Kidney epithelial cell (primary cell): ENCODE measurements at regions not wholly inside any gene's neighbourhood (a gene's known extent, or its start where the extent isn't known, plus 50 kb on each side); places are given as distances from the start of the nearest gene placed in this dataset.

Experiments used
- DNase-seq: peaks from one replicate; pipeline ENCODE4 v3.0.0-alpha.2; 2010; ENCODE audit warnings: low read depth
- H3K27me3 ChIP-seq: 2 replicates; pipeline ENCODE4 v1.6.0; 2011; ENCODE audit warnings: low read length; ENCODE audit not compliant: control insufficient read depth, insufficient read depth
- H3K36me3 ChIP-seq: 2 replicates; pipeline ENCODE4 v1.5.1; 2011; ENCODE audit warnings: low read length; ENCODE audit not compliant: control insufficient read depth, insufficient read depth
- H3K4me3 ChIP-seq: 2 replicates; pipeline ENCODE4 v1.5.1; 2011; ENCODE audit warnings: low read depth, mild to moderate bottlenecking, control low read depth, low read length
- CTCF ChIP-seq: IDR thresholded peaks from 2 replicates; pipeline ENCODE4 v1.5.1; 2011; ENCODE audit warnings: mild to moderate bottlenecking, moderate library complexity, low read length, control low read depth, inconsistent platforms; ENCODE audit not compliant: insufficient read depth, poor library complexity, severe bottlenecking

DNA sequence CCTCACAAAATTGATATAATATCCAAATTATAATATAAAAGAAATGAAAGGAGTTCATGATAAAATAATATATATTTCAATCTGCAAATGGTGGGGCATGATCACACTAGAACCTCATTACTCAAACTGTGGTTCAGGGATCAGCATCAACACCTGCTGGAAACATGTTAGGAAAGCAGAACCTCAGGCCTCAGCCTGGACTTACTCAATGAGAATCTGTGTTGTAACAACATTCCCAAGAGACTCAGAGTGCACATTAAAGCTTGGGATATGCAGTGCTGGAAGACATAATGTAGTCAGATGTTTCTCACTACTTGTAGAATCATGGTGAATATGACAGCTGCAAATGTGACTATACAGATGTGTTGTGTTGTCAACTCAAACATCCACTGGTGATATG is 81.7 kb upstream of the ITPRID1 start:
- H3K4me3 ChIP-seq: no peak overlapping the region
- H3K27me3 ChIP-seq: no peaks in the 10 kb centered on the region
- TF ChIP-seq CTCF: no peak
- no peak for DNase-seq
- no peaks in the 10 kb centered on the region for H3K36me3 ChIP-seq

DNA sequence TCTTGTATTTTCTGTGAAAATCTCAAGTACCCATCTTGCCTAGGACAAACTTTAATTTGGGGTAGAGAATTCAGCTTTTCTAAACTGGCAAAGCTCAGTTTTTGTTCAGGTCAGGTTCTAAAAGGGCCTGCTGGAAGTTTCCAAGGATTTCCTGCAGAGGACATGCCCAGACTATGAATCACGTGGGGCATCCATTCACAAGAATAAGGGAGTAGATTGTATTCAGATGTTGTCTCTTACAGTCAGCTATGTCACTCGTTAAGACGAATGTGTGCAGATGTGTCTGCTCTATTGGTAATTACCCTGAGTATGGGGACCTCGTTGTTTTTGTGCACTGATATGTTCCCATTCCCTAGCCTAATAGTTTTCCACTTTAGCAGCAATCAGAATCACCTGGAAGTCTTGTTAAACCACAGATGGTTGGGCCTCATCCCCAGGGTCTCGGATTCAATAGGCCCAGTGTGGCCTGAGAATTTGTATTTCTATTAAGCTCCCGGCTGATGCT is 81.0 kb upstream of the ITPRID1 start:
- DNase-seq: peak; percentile 53
- Histone ChIP-seq H3K4me3 (no peak overlapping the region), H3K27me3 (no peaks in the 10 kb centered on the region), H3K36me3 (no peaks in the 10 kb centered on the region)
- TF ChIP-seq CTCF: no peak

- Histone ChIP-seq H3K4me3 (no peak overlapping the region), H3K27me3 (no peaks in the 10 kb centered on the region), H3K36me3 (no peaks in the 10 kb centered on the region)
- no peak for DNase-seq
- TF ChIP-seq CTCF: no peak
These were observed 76.5 kb upstream of the ITPRID1 start for GRCh38 chr7:31437250-31437865.

GRCh38 chr7:31439165-31439564 is 74.7 kb upstream of the ITPRID1 start:
- Histone ChIP-seq H3K4me3 (no peak overlapping the region), H3K36me3 (no peaks in the 10 kb centered on the region), H3K27me3 (no peaks in the 10 kb centered on the region)
- no peak for DNase-seq
- no peak for TF ChIP-seq CTCF

DNA sequence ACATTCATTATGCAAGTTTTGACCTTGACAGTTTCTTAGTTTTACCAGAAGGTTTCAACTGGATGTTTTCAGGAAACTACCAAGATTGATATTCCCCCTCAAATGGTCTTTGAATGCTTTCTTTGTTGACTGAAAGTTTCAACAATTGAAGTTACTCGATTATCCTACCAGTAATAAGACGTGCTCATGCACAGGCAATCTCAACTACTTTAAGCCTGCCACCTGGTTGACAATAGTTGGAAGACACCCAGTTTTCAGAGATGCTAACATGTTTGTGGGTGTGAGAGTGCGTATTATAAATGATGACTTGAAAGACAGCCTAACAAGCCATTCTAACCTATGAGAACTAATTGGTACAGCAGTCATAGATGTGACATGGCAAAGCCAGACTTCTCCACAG is 73.4 kb upstream of the ITPRID1 start:
- H3K27me3 ChIP-seq: no peaks in the 10 kb centered on the region
- no peak for TF ChIP-seq CTCF
- DNase-seq: no peak
- no peak overlapping the region for H3K4me3 ChIP-seq
- H3K36me3 ChIP-seq: no peaks in the 10 kb centered on the region

GRCh38 chr7:31442626-31443025 is 71.3 kb upstream of the ITPRID1 start:
- no peaks in the 10 kb centered on the region for H3K27me3 ChIP-seq
- no peak for DNase-seq
- no peak for TF ChIP-seq CTCF
- H3K4me3 ChIP-seq: no peak overlapping the region
- H3K36me3 ChIP-seq: no peaks in the 10 kb centered on the region
